H9 (cell line): ENCODE measurements at regions not wholly inside any gene's neighbourhood (a gene's known extent, or its start where the extent isn't known, plus 50 kb on each side); places are given as distances from the start of the nearest gene placed in this dataset.

Source experiments
- DNase-seq: peaks from one replicate; pipeline ENCODE4 v3.0.0-alpha.2; 2017
- H2AFZ ChIP-seq: one replicate; pipeline ENCODE4 v1.6.1; 2013; ENCODE audit warnings: mild to moderate bottlenecking, low read length, control low read depth, moderate library complexity
- H2AK5ac ChIP-seq: 2 replicates; pipeline ENCODE4 v1.6.1; 2013; ENCODE audit warnings: low read length, control low read depth, mixed read lengths; ENCODE audit not compliant: insufficient read length
- H2BK120ac ChIP-seq: one replicate; pipeline ENCODE4 v1.6.1; 2013; ENCODE audit warnings: low read depth, mild to moderate bottlenecking, low read length, control low read depth, inconsistent platforms; ENCODE audit not compliant: poor library complexity, severe bottlenecking
- H2BK12ac ChIP-seq: 2 replicates; pipeline ENCODE4 v1.6.1; 2013; ENCODE audit warnings: low read length, control low read depth, mixed read lengths, low read depth; ENCODE audit not compliant: insufficient read length
- H2BK15ac ChIP-seq: 2 replicates; pipeline ENCODE4 v1.6.1; 2013; ENCODE audit warnings: low read depth, low read length, control low read depth
- H2BK20ac ChIP-seq: one replicate; pipeline ENCODE4 v1.6.1; 2013; ENCODE audit warnings: low read depth, mild to moderate bottlenecking, low read length, control low read depth, inconsistent platforms; ENCODE audit not compliant: poor library complexity, severe bottlenecking
- H2BK5ac ChIP-seq: 2 replicates; pipeline ENCODE4 v1.6.1; 2013; ENCODE audit warnings: low read length, control low read depth, mixed read lengths; ENCODE audit not compliant: insufficient read length
- H3K14ac ChIP-seq: 2 replicates; pipeline ENCODE4 v1.6.1; 2013; ENCODE audit warnings: low read length, control low read depth; ENCODE audit not compliant: insufficient read depth
- H3K18ac ChIP-seq: 2 replicates; pipeline ENCODE4 v1.6.1; 2013; ENCODE audit warnings: low read depth, mild to moderate bottlenecking, mixed read lengths, low read length, control low read depth; ENCODE audit not compliant: insufficient read length
- H3K23ac ChIP-seq: 2 replicates; pipeline ENCODE4 v1.6.1; 2013; ENCODE audit warnings: low read length, control low read depth, mixed read lengths, low read depth; ENCODE audit not compliant: insufficient read length
- H3K23me2 ChIP-seq: 2 replicates; pipeline ENCODE4 v1.6.1; 2013; ENCODE audit warnings: low read depth, mild to moderate bottlenecking, mixed read lengths, low read length, control low read depth; ENCODE audit not compliant: insufficient read length, poor library complexity, severe bottlenecking
- H3K27ac ChIP-seq: 2 replicates; pipeline ENCODE4 v1.5.1; 2013; ENCODE audit warnings: low read length, control low read depth, mixed read lengths, low read depth; ENCODE audit not compliant: insufficient read length
- H3K27me3 ChIP-seq: 2 replicates; pipeline ENCODE4 v1.6.1; 2013; ENCODE audit warnings: low read length, control low read depth, inconsistent platforms; ENCODE audit not compliant: insufficient read depth
- H3K4ac ChIP-seq: 2 replicates; pipeline ENCODE4 v1.6.1; 2013; ENCODE audit warnings: low read depth, mild to moderate bottlenecking, control low read depth, inconsistent platforms, low read length, moderate library complexity
- H3K4me1 ChIP-seq: 2 replicates; pipeline ENCODE4 v1.6.1; 2013; ENCODE audit warnings: low read length, control low read depth, inconsistent platforms; ENCODE audit not compliant: insufficient read depth
- H3K4me2 ChIP-seq: 2 replicates; pipeline ENCODE4 v1.6.1; 2013; ENCODE audit warnings: low read length, control low read depth, mixed read lengths; ENCODE audit not compliant: insufficient read length, insufficient read depth
- H3K56ac ChIP-seq: 2 replicates; pipeline ENCODE4 v1.6.1; 2013; ENCODE audit warnings: low read depth, mild to moderate bottlenecking, mixed read lengths, low read length, control low read depth; ENCODE audit not compliant: insufficient read length
- H3K79me1 ChIP-seq: 2 replicates; pipeline ENCODE4 v1.6.1; 2013; ENCODE audit warnings: low read depth, mild to moderate bottlenecking, moderate library complexity, low read length, control low read depth, inconsistent platforms; ENCODE audit not compliant: insufficient read depth, poor library complexity, severe bottlenecking
- H3K79me2 ChIP-seq: 2 replicates; pipeline ENCODE4 v1.6.1; 2013; ENCODE audit warnings: low read length, control low read depth, inconsistent platforms; ENCODE audit not compliant: insufficient read depth
- H3K9ac ChIP-seq: 2 replicates; pipeline ENCODE4 v1.6.1; 2013; ENCODE audit warnings: low read length, control low read depth, mixed read lengths; ENCODE audit not compliant: insufficient read length; ENCODE audit errors: extremely low read depth
- H3K9me3 ChIP-seq: one replicate; pipeline ENCODE4 v1.6.1; 2013; ENCODE audit warnings: low read depth, low read length, inconsistent platforms; ENCODE audit not compliant: control insufficient read depth
- H3T11ph ChIP-seq: one replicate; pipeline ENCODE4 v1.6.1; 2013; ENCODE audit warnings: mild to moderate bottlenecking, low read length, control low read depth, inconsistent platforms
- H4K20me1 ChIP-seq: one replicate; pipeline ENCODE4 v1.6.1; 2013; ENCODE audit not compliant: control insufficient read depth, insufficient read length, insufficient read depth
- H4K5ac ChIP-seq: 2 replicates; pipeline ENCODE4 v1.6.1; 2013; ENCODE audit warnings: low read depth, mild to moderate bottlenecking, mixed read lengths, low read length, control low read depth; ENCODE audit not compliant: insufficient read length
- H4K8ac ChIP-seq: replicated peaks from 2 replicates; pipeline ENCODE4 v1.6.1; 2013; ENCODE audit warnings: low read length, control low read depth, mixed read lengths, low read depth; ENCODE audit not compliant: insufficient read length
- H4K91ac ChIP-seq: 2 replicates; pipeline ENCODE4 v1.6.1; 2013; ENCODE audit warnings: low read depth, mild to moderate bottlenecking, moderate library complexity, mixed read lengths, low read length, control low read depth; ENCODE audit not compliant: insufficient read length
- H3K27ac Mint-ChIP-seq, 3 experiments: 2 replicates in 2 of 3; 3 replicates in 1 of 3; pipeline ENCODE4 v1.8.0; 2020 to 2021; ENCODE audit warnings: mixed read lengths in 3 of 3, mild to moderate bottlenecking in 1 of 3, moderate library complexity in 1 of 3
- H3K27me3 Mint-ChIP-seq: 2 replicates; pipeline ENCODE4 v1.8.0; 2021; ENCODE audit warnings: low read depth, mild to moderate bottlenecking, moderate library complexity, mixed read lengths
- H3K36me3 Mint-ChIP-seq, 3 experiments: 2 replicates in 2 of 3; 3 replicates in 1 of 3; pipeline ENCODE4 v1.8.0; 2020 to 2021; ENCODE audit warnings: low read depth in 3 of 3, mixed read lengths in 3 of 3; ENCODE audit not compliant: insufficient read depth in 1 of 3
- H3K4me1 Mint-ChIP-seq, 2 experiments: 2 replicates each; pipeline ENCODE4 v1.8.0; 2020; ENCODE audit warnings: mixed read lengths in 2 of 2
- H3K4me3 Mint-ChIP-seq, 2 experiments: 2 replicates in 1 of 2; 3 replicates in 1 of 2; pipeline ENCODE4 v1.8.0; 2020 to 2021; ENCODE audit warnings: mild to moderate bottlenecking in 2 of 2, mixed read lengths in 2 of 2, moderate library complexity in 1 of 2
- H3K9me3 Mint-ChIP-seq, 2 experiments: 2 replicates in 1 of 2; 3 replicates in 1 of 2; pipeline ENCODE4 v1.8.0; 2020; ENCODE audit warnings: mild to moderate bottlenecking in 2 of 2, mixed read lengths in 2 of 2, moderate library complexity in 1 of 2
- WGBS: extraction: QIAGEN DNeasy Blood & Tissue Kit; methylation state at CpG from one replicate; pipeline ENCODE4 v1.1.7; 2013; ENCODE audit warnings: missing lambda C conversion rate, low lambda C conversion rate, mixed read lengths; ENCODE audit not compliant: insufficient read length; ENCODE audit errors: extremely low coverage; 5-methylcytosine and 5-hydroxymethylcytosine counted together
- TF ChIP-seq, protein P1 (sequence below): fragments of 200-600 bp; sonication (generic); conservative IDR thresholded peaks from 3 replicates; pipeline ENCODE4 v1.8.0; 2021; ENCODE audit warnings: antibody characterized with exemption, mild to moderate bottlenecking

DNA sequence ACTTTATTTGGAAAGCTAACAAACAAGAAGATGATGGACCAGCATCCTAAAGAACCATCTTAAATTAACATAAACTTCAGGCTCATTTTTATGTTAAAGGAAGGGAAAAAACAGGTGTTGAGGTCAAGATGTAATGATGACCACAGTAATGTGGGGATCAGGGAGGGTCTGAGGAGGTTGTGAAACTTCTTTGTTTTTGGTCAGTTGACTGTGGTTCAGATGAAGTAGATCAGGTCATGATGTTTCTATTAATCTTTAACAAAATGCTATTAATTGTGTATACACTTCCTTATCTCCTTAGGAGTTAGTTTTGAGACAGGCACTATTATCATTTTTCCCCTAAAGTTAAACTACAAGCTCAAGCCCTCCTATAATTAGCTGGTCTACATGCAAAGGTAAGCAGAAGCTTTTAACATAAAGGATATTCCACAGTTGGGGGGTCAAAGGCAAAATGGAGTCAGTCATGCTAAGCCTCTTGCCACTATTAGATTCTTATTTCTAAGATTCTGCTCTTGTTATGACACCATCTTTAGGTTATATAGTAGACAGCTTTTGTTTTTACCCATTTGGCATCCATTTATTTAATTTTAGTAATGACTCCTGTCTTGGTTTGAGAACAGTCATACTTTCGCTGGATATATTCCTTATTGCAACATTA lies 800.1 kb upstream of the PCDH9 start:
- Histone ChIP-seq H3K56ac (no peak overlapping the region), H2BK5ac (no peak overlapping the region), H2AFZ (no peak overlapping the region), H2AK5ac (no peak overlapping the region), H3K23me2 (no peaks in the 10 kb centered on the region), H3T11ph (no peak overlapping the region), H3K9ac (no peak overlapping the region), H3K4me2 (no peak overlapping the region), H3K9me3 (no peaks in the 10 kb centered on the region), H3K18ac (no peak overlapping the region), H4K8ac (no peak overlapping the region), H2BK120ac (no peak overlapping the region), H4K5ac (no peak overlapping the region), H3K27ac (no peak overlapping the region), H3K23ac (no peak overlapping the region), H3K14ac (no peak overlapping the region), H3K79me1 (no peaks in the 10 kb centered on the region), H3K4ac (no peak overlapping the region), H2BK15ac (no peak overlapping the region), H3K4me1 (no peaks in the 10 kb centered on the region), H3K27me3 (no peaks in the 10 kb centered on the region), H4K20me1 (no peaks in the 10 kb centered on the region), H2BK20ac (no peak overlapping the region), H4K91ac (no peak overlapping the region), H3K79me2 (no peaks in the 10 kb centered on the region), H2BK12ac (no peak overlapping the region)
- no peaks in the 10 kb centered on the region for H3K9me3 Mint-ChIP-seq
- no CpG with 5 or more reads among the region's 1 CpG for WGBS
- H3K27ac Mint-ChIP-seq: no peak overlapping the region; a peak in 1 of 7 replicates
- no peak overlapping the region for H3K4me3 Mint-ChIP-seq
- no peaks in the 10 kb centered on the region for H3K36me3 Mint-ChIP-seq
- DNase-seq: no peak
- H3K4me1 Mint-ChIP-seq: peaks cover 13 to 14% of the 10 kb centered on the region in 2 experiments
- TF ChIP-seq, protein P1, sequence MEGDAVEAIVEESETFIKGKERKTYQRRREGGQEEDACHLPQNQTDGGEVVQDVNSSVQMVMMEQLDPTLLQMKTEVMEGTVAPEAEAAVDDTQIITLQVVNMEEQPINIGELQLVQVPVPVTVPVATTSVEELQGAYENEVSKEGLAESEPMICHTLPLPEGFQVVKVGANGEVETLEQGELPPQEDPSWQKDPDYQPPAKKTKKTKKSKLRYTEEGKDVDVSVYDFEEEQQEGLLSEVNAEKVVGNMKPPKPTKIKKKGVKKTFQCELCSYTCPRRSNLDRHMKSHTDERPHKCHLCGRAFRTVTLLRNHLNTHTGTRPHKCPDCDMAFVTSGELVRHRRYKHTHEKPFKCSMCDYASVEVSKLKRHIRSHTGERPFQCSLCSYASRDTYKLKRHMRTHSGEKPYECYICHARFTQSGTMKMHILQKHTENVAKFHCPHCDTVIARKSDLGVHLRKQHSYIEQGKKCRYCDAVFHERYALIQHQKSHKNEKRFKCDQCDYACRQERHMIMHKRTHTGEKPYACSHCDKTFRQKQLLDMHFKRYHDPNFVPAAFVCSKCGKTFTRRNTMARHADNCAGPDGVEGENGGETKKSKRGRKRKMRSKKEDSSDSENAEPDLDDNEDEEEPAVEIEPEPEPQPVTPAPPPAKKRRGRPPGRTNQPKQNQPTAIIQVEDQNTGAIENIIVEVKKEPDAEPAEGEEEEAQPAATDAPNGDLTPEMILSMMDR: no peak
- H3K27me3 Mint-ChIP-seq: no peaks in the 10 kb centered on the region
